Gastroesophageal sphincter (tissue), 4 donors: ENCODE measurements at regions not wholly inside any gene's neighbourhood (a gene's known extent, or its start where the extent isn't known, plus 50 kb on each side); places are given as distances from the start of the nearest gene placed in this dataset.

ENCODE experiments used
- ATAC-seq: fragments of 150-250 bp; one replicate; pipeline ENCODE4 v1.9.1; 2016; ENCODE audit warnings: mild to moderate bottlenecking, moderate library complexity
- H3K27ac ChIP-seq, 4 donors: fragments of 200-600 bp; sonication (generic) in 3 of 4; 1 replicate in 3 of 4; 2 replicates in 1 of 4; pipeline ENCODE4 v1.5.1; 2016 to 2019
- H3K27me3 ChIP-seq: fragments of 200-600 bp; sonication (generic); one replicate; pipeline ENCODE4 v1.5.1; 2019
- H3K36me3 ChIP-seq, 2 donors: fragments of 200-600 bp; sonication (generic); one replicate each; pipeline ENCODE4 v1.5.1; 2019; ENCODE audit warnings: control low read depth in 1 of 2
- H3K4me1 ChIP-seq, 3 donors: fragments of 200-600 bp; sonication (generic); 1 replicate in 2 of 3; 2 replicates in 1 of 3; pipeline ENCODE4 v1.5.1; 2016 to 2019; ENCODE audit warnings: control low read depth in 2 of 3
- H3K4me3 ChIP-seq, 2 donors: fragments of 200-600 bp; sonication (generic); one replicate each; pipeline ENCODE4 v1.5.1; 2019; ENCODE audit warnings: mild to moderate bottlenecking in 1 of 2, moderate library complexity in 1 of 2
- H3K9me3 ChIP-seq, 3 donors: fragments of 200-600 bp; sonication (generic); one replicate each; pipeline ENCODE4 v1.5.1; 2017 to 2019; ENCODE audit warnings: control low read depth in 2 of 3
- EP300 ChIP-seq: sonication (generic); formaldehyde crosslinking; IDR thresholded peaks from one replicate; pipeline ENCODE4 v1.6.1; 2017; ENCODE audit warnings: antibody characterized with exemption, mild to moderate bottlenecking
- POLR2A ChIP-seq, 2 donors: fragments of 450-650 bp; IDR thresholded peaks; one replicate each; pipeline ENCODE4 v1.6.1; 2017; ENCODE audit warnings: antibody characterized with exemption in 2 of 2, mild to moderate bottlenecking in 2 of 2, moderate library complexity in 1 of 2
- POLR2AphosphoS5 ChIP-seq: sonication (generic); formaldehyde crosslinking; IDR thresholded peaks from one replicate; pipeline ENCODE4 v1.6.1; 2017; ENCODE audit warnings: antibody characterized with exemption
- WGBS, 2 donors: methylation state at CpG; one replicate each; pipeline ENCODE4 v1.1.5; 2018; ENCODE audit warnings: low coverage in 1 of 2; 5-methylcytosine and 5-hydroxymethylcytosine counted together
- TF ChIP-seq, protein P1 (sequence below), 4 experiments: fragments of 200-600 bp in 2 of 4; fragments of 450-650 bp in 2 of 4; sonication (generic) in 1 of 4; IDR thresholded peaks; one replicate each; pipeline ENCODE4 v1.5.1; 2017 to 2019; ENCODE audit warnings: antibody characterized with exemption in 4 of 4, mild to moderate bottlenecking in 2 of 4, moderate library complexity in 2 of 4

DNA sequence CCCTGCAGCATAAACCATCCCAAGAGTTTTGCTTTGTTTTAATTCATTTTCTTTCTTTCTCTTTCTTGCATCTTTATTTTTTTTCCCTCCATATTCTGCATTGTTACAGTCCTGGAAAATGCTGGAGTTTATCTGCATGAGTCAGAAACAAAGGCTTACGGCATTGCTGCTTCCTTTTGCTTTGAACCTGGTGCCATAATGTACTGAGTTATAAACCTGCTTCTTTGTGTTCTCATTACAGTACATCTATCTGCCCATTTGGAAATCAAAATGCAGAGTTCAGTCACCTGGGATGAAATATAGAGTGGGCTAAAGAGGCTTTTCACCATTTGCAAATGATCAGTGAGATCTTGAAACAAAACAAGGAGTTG lies 1009.2 kb upstream of the FANCL start:
- Histone ChIP-seq H3K4me3 (no peak overlapping the region), H3K9me3 (no peaks in the 10 kb centered on the region), H3K27me3 (peaks cover 11% of the 10 kb centered on the region), H3K27ac (no peak overlapping the region), H3K36me3 (no peaks in the 10 kb centered on the region), H3K4me1 (no peaks in the 10 kb centered on the region)
- ATAC-seq, result no peak
- 53% methylated on average over 1 of the region's 1 CpG; no CpG with 5 or more reads in 1 of the 2 donors for WGBS, 2 donors
- TF ChIP-seq EP300, result no peak
- TF ChIP-seq, protein P1, sequence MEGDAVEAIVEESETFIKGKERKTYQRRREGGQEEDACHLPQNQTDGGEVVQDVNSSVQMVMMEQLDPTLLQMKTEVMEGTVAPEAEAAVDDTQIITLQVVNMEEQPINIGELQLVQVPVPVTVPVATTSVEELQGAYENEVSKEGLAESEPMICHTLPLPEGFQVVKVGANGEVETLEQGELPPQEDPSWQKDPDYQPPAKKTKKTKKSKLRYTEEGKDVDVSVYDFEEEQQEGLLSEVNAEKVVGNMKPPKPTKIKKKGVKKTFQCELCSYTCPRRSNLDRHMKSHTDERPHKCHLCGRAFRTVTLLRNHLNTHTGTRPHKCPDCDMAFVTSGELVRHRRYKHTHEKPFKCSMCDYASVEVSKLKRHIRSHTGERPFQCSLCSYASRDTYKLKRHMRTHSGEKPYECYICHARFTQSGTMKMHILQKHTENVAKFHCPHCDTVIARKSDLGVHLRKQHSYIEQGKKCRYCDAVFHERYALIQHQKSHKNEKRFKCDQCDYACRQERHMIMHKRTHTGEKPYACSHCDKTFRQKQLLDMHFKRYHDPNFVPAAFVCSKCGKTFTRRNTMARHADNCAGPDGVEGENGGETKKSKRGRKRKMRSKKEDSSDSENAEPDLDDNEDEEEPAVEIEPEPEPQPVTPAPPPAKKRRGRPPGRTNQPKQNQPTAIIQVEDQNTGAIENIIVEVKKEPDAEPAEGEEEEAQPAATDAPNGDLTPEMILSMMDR (IDR thresholded peaks at IDR 0.05), result no peak
- no peak for TF ChIP-seq POLR2A (IDR thresholded peaks at IDR 0.05)
- TF ChIP-seq POLR2AphosphoS5, result no peak

DNA sequence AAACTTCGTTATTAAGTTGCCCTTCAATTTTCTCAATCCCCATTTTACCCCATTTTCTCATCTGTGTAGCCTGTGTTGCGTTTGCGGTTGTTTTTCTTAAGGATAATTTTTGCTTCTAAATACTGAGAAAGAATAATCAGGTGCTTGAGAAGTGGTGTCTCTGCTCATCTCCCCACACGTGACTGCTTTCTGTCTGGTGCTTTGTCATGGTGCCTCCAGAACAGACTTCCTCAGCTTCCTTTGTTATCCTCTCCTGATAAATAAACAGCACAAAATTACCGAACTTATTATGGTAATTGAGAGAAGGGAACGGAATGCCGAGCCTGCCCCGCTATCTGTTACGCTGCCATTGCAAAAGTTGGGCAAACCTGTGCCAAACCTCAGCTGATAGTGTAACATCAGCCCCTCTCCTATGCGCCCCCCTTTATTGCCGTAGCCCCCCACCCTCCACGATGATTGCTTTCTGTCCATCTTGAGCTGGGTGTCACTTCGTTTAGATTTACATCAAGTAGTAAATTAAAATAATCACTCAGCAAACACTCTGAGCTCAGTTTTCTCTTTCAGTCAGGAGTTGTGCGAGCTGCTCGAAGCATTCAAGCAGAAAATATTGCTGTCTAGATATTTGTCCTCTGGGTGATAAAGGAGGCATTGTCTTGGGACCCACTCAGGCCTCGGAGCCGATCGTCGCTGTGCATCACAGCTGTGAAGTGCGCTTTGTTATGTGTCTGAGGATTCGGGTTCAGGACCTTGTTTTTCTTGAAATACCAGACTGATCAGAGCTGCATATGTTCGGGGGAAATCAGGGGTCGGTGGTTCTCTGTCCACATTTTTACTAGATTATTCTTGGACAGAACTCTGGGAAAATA lies 1008.5 kb upstream of the FANCL start:
- ATAC-seq, result no peak
- Histone ChIP-seq H3K36me3 (no peaks in the 10 kb centered on the region), H3K9me3 (no peaks in the 10 kb centered on the region), H3K4me1 (no peaks in the 10 kb centered on the region), H3K27ac (no peak overlapping the region), H3K27me3 (peaks cover 11% of the 10 kb centered on the region), H3K4me3 (no peak overlapping the region)
- WGBS, 2 donors, result 54 to 74% methylated on average over 13 to 21 of the region's 23 CpGs
- TF ChIP-seq EP300 (no peak), POLR2A (IDR thresholded peaks at IDR 0.05) (no peak), POLR2AphosphoS5 (no peak)
- TF ChIP-seq, protein P1 (IDR thresholded peaks at IDR 0.05), result no peak

DNA sequence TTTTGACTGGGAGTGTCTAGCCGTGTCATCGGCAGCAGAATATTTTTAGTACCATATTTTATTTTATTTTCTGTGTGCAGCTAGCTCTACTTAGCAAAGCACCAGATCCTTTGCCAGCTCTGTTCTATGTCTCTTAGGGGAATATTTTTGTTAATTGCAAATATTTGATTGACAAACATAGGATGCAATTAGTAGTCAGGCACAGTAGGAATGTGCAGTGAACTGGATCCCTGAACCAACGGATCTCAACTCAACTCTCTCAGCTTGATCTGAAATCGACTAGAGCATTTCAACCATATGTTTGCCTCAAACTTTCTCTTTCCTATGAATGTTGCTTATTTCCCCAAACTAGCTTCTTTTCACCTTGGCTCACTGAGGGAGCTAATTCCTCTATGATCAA lies 998.0 kb upstream of the FANCL start:
- 66 to 68% methylated on average over 4 of the region's 4 CpGs for WGBS, 2 donors
- TF ChIP-seq POLR2AphosphoS5 (no peak), EP300 (no peak), POLR2A (IDR thresholded peaks at IDR 0.05) (no peak)
- TF ChIP-seq, protein P1 (IDR thresholded peaks at IDR 0.05), result no peak
- ATAC-seq, result no peak
- Histone ChIP-seq H3K4me1 (no peaks in the 10 kb centered on the region), H3K4me3 (no peak overlapping the region), H3K36me3 (no peaks in the 10 kb centered on the region), H3K27me3 (no peaks in the 10 kb centered on the region), H3K27ac (no peak overlapping the region), H3K9me3 (no peaks in the 10 kb centered on the region)

DNA sequence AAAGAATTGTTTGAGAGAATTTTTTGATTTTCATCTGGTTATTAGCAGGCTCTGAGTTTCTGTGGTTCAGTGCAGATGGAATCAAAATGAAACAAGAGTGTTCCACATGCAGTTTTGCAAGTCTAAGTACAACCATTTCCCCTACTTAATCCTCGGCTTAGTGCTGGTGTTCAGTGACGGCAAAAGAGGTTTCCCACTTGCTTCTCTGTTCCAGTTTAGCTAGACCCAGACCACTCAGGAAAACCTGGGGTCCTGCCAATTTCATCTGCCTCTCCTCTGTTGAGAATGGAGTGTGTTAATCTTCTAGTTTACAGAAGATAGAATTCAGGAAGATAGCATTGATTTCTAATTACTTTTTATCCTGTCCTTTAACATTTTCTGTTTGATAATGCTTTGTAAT lies 996.2 kb upstream of the FANCL start:
- Histone ChIP-seq H3K9me3 (no peaks in the 10 kb centered on the region), H3K4me3 (no peak overlapping the region), H3K36me3 (no peaks in the 10 kb centered on the region), H3K27me3 (no peaks in the 10 kb centered on the region), H3K27ac (no peak overlapping the region), H3K4me1 (no peaks in the 10 kb centered on the region)
- TF ChIP-seq, protein P1 (IDR thresholded peaks at IDR 0.05), result no peak
- TF ChIP-seq POLR2AphosphoS5 (no peak), EP300 (no peak), POLR2A (IDR thresholded peaks at IDR 0.05) (no peak)
- 36 to 80% methylated on average over 2 of the region's 2 CpGs for WGBS, 2 donors
- no peak for ATAC-seq

DNA sequence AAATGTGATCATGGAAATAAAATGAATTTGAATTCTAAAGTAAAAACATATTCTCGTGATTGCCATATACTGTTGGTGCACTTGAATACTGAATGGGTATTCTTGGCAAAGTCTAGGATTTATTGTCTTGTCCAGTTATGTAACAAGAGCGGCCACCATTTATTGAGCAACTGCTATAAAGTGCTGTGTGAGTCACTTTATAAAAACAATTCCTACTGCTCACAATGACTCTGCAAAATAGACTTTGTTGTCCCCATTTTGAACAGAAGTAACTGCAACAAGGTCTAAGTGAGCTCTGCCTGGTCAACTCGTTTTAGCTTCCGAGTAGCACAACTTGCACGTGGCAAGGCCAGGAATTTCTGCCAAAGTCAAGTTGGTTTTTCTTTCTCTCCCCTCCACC lies 995.6 kb upstream of the FANCL start:
- TF ChIP-seq POLR2A (IDR thresholded peaks at IDR 0.05) (no peak), EP300 (no peak), POLR2AphosphoS5 (no peak)
- TF ChIP-seq, protein P1 (IDR thresholded peaks at IDR 0.05), result no peak
- 77 to 85% methylated on average over 4 to 5 of the region's 5 CpGs for WGBS, 2 donors
- Histone ChIP-seq H3K4me1 (no peaks in the 10 kb centered on the region), H3K27me3 (no peaks in the 10 kb centered on the region), H3K9me3 (no peaks in the 10 kb centered on the region), H3K27ac (no peak overlapping the region), H3K4me3 (no peak overlapping the region), H3K36me3 (no peaks in the 10 kb centered on the region)
- ATAC-seq, result no peak
